Activated naive CD8-positive, alpha-beta T cell treated with anti-CD3 and anti-CD28 coated beads, Interleukin-2, amount 50 U/mL, for 24 hours (primary cell): ENCODE measurements at regions not wholly inside any gene's neighbourhood (a gene's known extent, or its start where the extent isn't known, plus 50 kb on each side); places are given as distances from the start of the nearest gene placed in this dataset.
"Not testable (repeated sequence)": the region's sequence is repeated elsewhere in the genome, so short reads cannot be mapped to it uniquely, and the experiment has no call there.

Source experiments
- ATAC-seq: fragments of 150-1000 bp; cut with Tn5 transposase; one replicate; pipeline ENCODE4 v1.10.0; 2021
- DNase-seq: peaks from one replicate; pipeline ENCODE4 v3.0.0; 2021
- H3K27ac Mint-ChIP-seq: one replicate; pipeline ENCODE4 v1.8.0; 2021; ENCODE audit warnings: mild to moderate bottlenecking, mixed read lengths
- H3K27me3 Mint-ChIP-seq: one replicate; pipeline ENCODE4 v1.8.0; 2021; ENCODE audit warnings: mixed read lengths
- H3K36me3 Mint-ChIP-seq: one replicate; pipeline ENCODE4 v1.8.0; 2021; ENCODE audit warnings: low read depth, mixed read lengths
- H3K4me1 Mint-ChIP-seq: one replicate; pipeline ENCODE4 v1.8.0; 2021; ENCODE audit warnings: mixed read lengths
- H3K4me3 Mint-ChIP-seq: one replicate; pipeline ENCODE4 v1.8.0; 2021; ENCODE audit warnings: mild to moderate bottlenecking, moderate library complexity, mixed read lengths
- H3K9me3 Mint-ChIP-seq: one replicate; pipeline ENCODE4 v1.8.0; 2021; ENCODE audit warnings: mixed read lengths

DNA sequence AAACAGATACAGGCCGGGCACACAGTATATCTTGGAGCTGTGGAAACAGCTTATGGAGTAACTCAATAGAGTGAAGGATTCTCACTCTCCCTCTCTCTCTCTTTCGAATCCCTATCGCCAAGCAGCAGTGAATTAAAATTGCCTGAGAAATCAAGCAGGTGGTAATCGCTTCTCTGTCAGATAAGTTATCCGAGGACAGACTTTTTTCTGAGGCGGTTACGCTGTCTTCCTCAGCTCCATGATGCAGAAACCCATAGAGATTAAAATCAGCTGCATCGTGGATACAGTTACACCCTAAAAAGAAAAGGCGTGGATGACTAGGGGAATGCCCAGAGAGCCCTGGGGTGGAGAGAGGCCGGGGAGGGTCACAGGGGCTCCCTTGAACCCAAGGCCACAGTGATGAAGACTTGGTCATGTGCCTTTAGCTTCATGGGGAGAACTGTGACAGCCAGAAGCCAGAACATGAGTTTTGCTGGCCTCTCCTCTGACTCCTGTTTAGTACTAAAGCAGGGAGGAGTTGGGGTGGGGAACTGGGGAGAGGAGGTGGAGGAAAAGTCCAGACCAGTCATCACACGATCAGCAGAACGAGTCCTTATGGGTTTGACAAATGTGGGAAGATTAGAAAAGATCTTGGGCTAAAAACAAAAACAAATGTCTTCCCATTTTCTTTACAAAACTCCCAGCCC lies 138.8 kb upstream of the JARID2 start:
- H3K9me3 Mint-ChIP-seq: peaks cover 10% of the 10 kb centered on the region
- H3K27ac Mint-ChIP-seq: no peak overlapping the region
- H3K27me3 Mint-ChIP-seq: peaks cover 2% of the 10 kb centered on the region
- no peak for DNase-seq
- H3K4me3 Mint-ChIP-seq: no peak overlapping the region
- peaks cover 6% of the 10 kb centered on the region for H3K36me3 Mint-ChIP-seq
- H3K4me1 Mint-ChIP-seq: no peaks in the 10 kb centered on the region
- ATAC-seq: no peak

GRCh38 chr6:15107644-15108382 lies 138.1 kb upstream of the JARID2 start:
- peaks cover 6% of the 10 kb centered on the region for H3K36me3 Mint-ChIP-seq
- DNase-seq (no peak), ATAC-seq (no peak)
- H3K4me1 Mint-ChIP-seq: no peaks in the 10 kb centered on the region
- peaks cover 2% of the 10 kb centered on the region for H3K27me3 Mint-ChIP-seq
- no peak overlapping the region for H3K4me3 Mint-ChIP-seq
- H3K27ac Mint-ChIP-seq: no peak overlapping the region
- H3K9me3 Mint-ChIP-seq: peaks cover 10% of the 10 kb centered on the region

DNA sequence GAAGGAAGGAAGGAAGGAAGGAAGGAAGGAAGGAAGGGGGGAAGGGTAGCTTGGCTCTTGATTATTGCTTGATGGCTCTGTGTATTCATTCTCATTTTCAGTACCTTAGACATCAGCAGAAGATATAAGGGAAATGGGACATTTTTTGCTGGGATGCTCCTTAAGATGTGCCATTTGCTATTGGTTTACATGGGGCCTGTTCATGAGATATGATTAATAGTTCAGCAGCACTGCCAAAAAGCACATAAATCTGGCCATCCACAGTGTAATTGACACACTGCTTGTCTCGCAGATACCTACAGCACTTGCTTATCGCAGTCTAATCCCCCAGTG lies 137.5 kb upstream of the JARID2 start:
- ATAC-seq (no peak), DNase-seq (no peak)
- Mint-ChIP-seq H3K9me3 (peaks cover 10% of the 10 kb centered on the region), H3K4me3 (no peak overlapping the region), H3K36me3 (peaks cover 6% of the 10 kb centered on the region), H3K4me1 (no peaks in the 10 kb centered on the region), H3K27ac (no peak overlapping the region), H3K27me3 (peaks cover 2% of the 10 kb centered on the region)

DNA sequence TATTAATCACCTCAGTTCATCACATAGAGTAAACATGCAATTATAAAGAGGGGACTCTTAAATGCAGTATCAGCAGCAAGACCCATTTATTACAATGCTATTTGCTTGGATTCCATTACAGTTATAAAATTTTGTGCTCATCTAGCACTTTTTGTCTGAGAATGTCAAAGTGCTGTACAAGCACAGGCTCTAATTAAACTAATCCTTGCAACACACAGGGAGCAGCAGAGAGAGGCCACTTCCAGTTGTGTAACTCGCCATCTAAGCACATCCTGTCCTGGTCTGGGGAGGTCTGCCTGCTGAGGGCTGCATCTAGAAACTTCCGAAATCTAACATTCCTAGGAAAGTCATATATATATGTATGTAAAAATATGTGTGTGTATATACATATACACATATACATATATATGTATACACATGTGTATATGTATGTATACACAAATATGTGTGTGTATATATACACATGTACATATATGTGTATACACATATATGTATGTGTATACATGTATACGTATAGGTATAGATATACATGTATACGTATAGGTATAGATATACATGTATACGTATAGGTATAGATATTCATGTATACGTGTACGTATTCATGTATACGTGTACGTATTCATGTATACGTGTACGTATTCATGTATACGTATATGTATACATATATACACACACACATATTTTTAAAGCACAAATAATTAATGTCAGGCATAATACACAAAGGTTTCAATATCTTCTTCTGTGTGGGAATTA lies 136.4 kb upstream of the JARID2 start:
- H3K9me3 Mint-ChIP-seq: peaks cover 10% of the 10 kb centered on the region
- DNase-seq (no peak), ATAC-seq (no peak)
- H3K4me3 Mint-ChIP-seq: no peak overlapping the region
- H3K27me3 Mint-ChIP-seq: no peaks in the 10 kb centered on the region
- H3K27ac Mint-ChIP-seq: no peak overlapping the region
- no peaks in the 10 kb centered on the region for H3K4me1 Mint-ChIP-seq
- H3K36me3 Mint-ChIP-seq: peaks cover 6% of the 10 kb centered on the region

DNA sequence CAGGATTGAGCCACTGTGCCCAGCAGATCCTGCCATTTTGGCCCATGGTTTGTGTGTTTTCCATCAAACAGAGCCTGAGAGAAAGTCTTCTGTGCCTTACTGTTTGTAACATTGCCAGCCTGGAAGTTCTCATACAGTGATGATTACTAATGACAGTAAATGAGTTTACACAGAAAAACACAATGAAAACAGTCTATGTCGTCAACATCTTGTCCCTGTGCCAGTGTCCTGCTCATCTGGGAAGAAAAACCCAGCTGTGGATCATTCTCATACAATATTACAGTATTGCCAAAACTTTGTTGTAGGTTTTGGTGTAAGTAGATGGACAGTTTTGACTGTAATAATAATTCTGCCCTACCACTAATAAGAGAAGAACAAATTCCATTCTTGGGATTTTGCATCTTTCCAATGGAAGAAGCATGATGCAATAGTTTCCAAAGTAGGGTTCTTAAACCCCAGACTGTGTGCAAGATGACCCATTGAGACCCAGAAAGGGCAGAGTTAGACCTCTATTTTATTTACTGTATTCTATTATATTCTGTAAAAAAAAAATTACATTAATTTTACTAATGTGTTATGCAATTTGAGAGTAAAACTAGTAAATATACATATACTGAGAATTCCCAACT lies 135.0 kb upstream of the JARID2 start:
- H3K27me3 Mint-ChIP-seq: no peaks in the 10 kb centered on the region
- H3K9me3 Mint-ChIP-seq: peaks cover 6% of the 10 kb centered on the region
- no peak overlapping the region for H3K27ac Mint-ChIP-seq
- H3K4me1 Mint-ChIP-seq: no peaks in the 10 kb centered on the region
- ATAC-seq (no peak), DNase-seq (no peak)
- H3K4me3 Mint-ChIP-seq: no peak overlapping the region
- peaks cover 4% of the 10 kb centered on the region for H3K36me3 Mint-ChIP-seq

GRCh38 chr6:15111576-15111975 lies 134.3 kb upstream of the JARID2 start:
- H3K27me3 Mint-ChIP-seq, H3K27ac Mint-ChIP-seq, H3K4me1 Mint-ChIP-seq, H3K4me3 Mint-ChIP-seq, H3K9me3 Mint-ChIP-seq, ATAC-seq, DNase-seq, H3K36me3 Mint-ChIP-seq: not testable (repeated sequence)

- H3K27ac Mint-ChIP-seq: no peak overlapping the region
- no peak overlapping the region for H3K4me3 Mint-ChIP-seq
- ATAC-seq (no peak), DNase-seq (no peak)
- no peaks in the 10 kb centered on the region for H3K36me3 Mint-ChIP-seq
- no peaks in the 10 kb centered on the region for H3K9me3 Mint-ChIP-seq
- H3K4me1 Mint-ChIP-seq: no peaks in the 10 kb centered on the region
- H3K27me3 Mint-ChIP-seq: no peaks in the 10 kb centered on the region
Measured at GRCh38 chr6:15113587-15113986, 132.3 kb upstream of the JARID2 start.

- Mint-ChIP-seq H3K27ac (no peak overlapping the region), H3K9me3 (no peaks in the 10 kb centered on the region), H3K4me3 (no peak overlapping the region), H3K4me1 (no peaks in the 10 kb centered on the region), H3K36me3 (no peaks in the 10 kb centered on the region), H3K27me3 (no peaks in the 10 kb centered on the region)
- DNase-seq (no peak), ATAC-seq (no peak)
Measured at GRCh38 chr6:15114061-15114460, 131.8 kb upstream of the JARID2 start.

DNA sequence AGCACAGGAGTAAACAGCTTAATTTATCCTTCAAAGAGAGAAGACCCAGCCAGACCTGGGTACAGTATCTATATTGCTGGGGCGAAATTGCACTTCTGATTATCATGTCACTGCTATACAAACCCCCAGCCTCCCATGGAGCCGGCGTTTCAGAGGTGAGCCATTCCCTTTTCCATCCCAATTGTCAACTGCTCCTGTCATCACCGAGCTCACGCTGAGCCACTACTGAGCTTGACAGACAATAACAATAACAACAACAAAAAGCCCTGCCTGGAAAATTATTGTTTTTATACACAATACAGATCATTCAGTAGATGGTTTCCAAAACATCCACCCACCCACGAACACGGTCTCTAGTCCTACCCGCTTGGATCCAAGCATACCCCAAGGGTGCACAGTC lies 129.0 kb upstream of the JARID2 start:
- DNase-seq: no peak
- ATAC-seq: no peak
- Mint-ChIP-seq H3K9me3 (no peaks in the 10 kb centered on the region), H3K27me3 (no peaks in the 10 kb centered on the region), H3K4me1 (no peaks in the 10 kb centered on the region), H3K36me3 (no peaks in the 10 kb centered on the region), H3K27ac (no peak overlapping the region), H3K4me3 (no peak overlapping the region)

GRCh38 chr6:15121443-15121842 lies 124.4 kb upstream of the JARID2 start:
- H3K27me3 Mint-ChIP-seq: no peaks in the 10 kb centered on the region
- no peaks in the 10 kb centered on the region for H3K9me3 Mint-ChIP-seq
- no peak for ATAC-seq
- H3K36me3 Mint-ChIP-seq: no peaks in the 10 kb centered on the region
- no peak overlapping the region for H3K27ac Mint-ChIP-seq
- no peak for DNase-seq
- no peak overlapping the region for H3K4me3 Mint-ChIP-seq
- peaks cover 3% of the 10 kb centered on the region for H3K4me1 Mint-ChIP-seq

GRCh38 chr6:15121977-15122550 lies 123.8 kb upstream of the JARID2 start:
- DNase-seq (no peak), ATAC-seq (no peak)
- Mint-ChIP-seq H3K4me1 (peaks cover 3% of the 10 kb centered on the region), H3K9me3 (no peaks in the 10 kb centered on the region), H3K4me3 (no peak overlapping the region), H3K27ac (no peak overlapping the region), H3K36me3 (no peaks in the 10 kb centered on the region), H3K27me3 (no peaks in the 10 kb centered on the region)

GRCh38 chr6:15129887-15130286 lies 116.0 kb upstream of the JARID2 start:
- peak; percentile 73 for ATAC-seq
- peak; percentile 12 for DNase-seq
- no peaks in the 10 kb centered on the region for H3K36me3 Mint-ChIP-seq
- no peaks in the 10 kb centered on the region for H3K9me3 Mint-ChIP-seq
- H3K27me3 Mint-ChIP-seq: no peaks in the 10 kb centered on the region
- peak overlapping the region; percentile 63 for H3K27ac Mint-ChIP-seq
- H3K4me1 Mint-ChIP-seq: peaks cover 21% of the 10 kb centered on the region
- H3K4me3 Mint-ChIP-seq: no peak overlapping the region

DNA sequence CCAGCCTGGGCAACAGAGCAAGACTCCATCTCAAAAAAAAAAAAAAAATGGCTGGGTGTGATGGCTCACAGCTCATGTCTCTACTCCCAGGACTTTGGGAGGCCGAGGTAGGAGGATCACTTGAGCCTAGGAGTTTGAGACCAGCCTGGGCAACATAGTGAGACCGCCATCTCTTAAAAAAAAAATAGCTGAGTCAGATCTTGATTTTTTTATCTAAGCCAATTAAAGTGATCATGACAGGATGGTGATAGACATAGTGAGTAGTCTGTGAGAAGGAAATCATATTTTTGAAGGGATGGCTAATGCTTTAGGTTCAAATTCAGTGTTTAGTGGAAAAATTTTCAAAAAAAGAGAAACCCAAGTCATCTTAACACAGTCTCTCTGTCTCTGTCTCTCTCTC lies 114.6 kb upstream of the JARID2 start:
- H3K4me1 Mint-ChIP-seq: peaks cover 21% of the 10 kb centered on the region
- peak overlapping the region; percentile 57 for H3K27ac Mint-ChIP-seq
- H3K4me3 Mint-ChIP-seq: no peak overlapping the region
- DNase-seq: no peak
- H3K36me3 Mint-ChIP-seq: no peaks in the 10 kb centered on the region
- no peaks in the 10 kb centered on the region for H3K9me3 Mint-ChIP-seq
- no peaks in the 10 kb centered on the region for H3K27me3 Mint-ChIP-seq
- ATAC-seq: no peak

- no peak overlapping the region for H3K4me3 Mint-ChIP-seq
- no peak for ATAC-seq
- H3K36me3 Mint-ChIP-seq: no peaks in the 10 kb centered on the region
- peak overlapping the region; percentile 57 for H3K27ac Mint-ChIP-seq
- H3K9me3 Mint-ChIP-seq: no peaks in the 10 kb centered on the region
- peaks cover 21% of the 10 kb centered on the region for H3K4me1 Mint-ChIP-seq
- H3K27me3 Mint-ChIP-seq: no peaks in the 10 kb centered on the region
- DNase-seq: no peak
Measured at GRCh38 chr6:15131651-15132061, 114.2 kb upstream of the JARID2 start.
